ENCODE measurements at regions not wholly inside any gene's neighbourhood (a gene's known extent, or its start where the extent isn't known, plus 50 kb on each side); places are given as distances from the start of the nearest gene placed in this dataset.

DNA sequence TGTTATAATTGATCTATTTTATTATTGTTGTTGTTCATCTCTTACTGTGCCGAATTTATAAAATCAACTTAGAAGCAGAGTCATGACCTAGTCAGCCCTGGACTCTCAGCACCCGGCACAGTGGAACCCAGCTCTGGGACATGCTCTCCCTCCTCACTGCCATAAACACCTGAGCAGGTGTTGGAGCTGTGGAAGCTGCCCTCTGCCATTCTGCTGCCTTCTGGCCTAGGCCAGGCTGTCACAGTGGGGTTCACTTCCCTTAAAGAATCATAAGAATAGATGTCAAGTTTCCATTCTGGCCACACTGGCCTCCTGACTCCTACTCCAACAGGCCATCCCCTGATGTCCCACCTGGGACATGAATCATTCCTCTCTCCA lies 192.2 kb downstream of the ZFP36L2 start:
- Histone ChIP-seq H3K27me3 (ENCODE audit: insufficient read depth, low read length) (no peaks in the 10 kb centered on the region), H4K20me1 (ENCODE audit: insufficient read depth) (no peaks in the 10 kb centered on the region), H3K9me3 (ENCODE audit: control insufficient read depth in 1 of 2, insufficient read depth in 1 of 2, low read depth in 1 of 2, low read length in 2 of 2) (no peaks in the 10 kb centered on the region), H3K4me3 (replicated peaks in 1 of 2; ENCODE audit: low read depth in 1 of 2, low read length in 2 of 2) (no peak overlapping the region), H3K9ac (ENCODE audit: low read length) (no peak overlapping the region), H3K9me2 (ENCODE audit: insufficient read depth) (no peaks in the 10 kb centered on the region), H2AFZ (ENCODE audit: low read depth, low read length, poor library complexity, severe bottlenecking) (no peak overlapping the region), H3K27ac (ENCODE audit: low read depth, low read length) (no peak overlapping the region), H3K4me2 (ENCODE audit: low read length) (no peak overlapping the region), H3K79me2 (ENCODE audit: insufficient read depth, low read length) (no peaks in the 10 kb centered on the region), H3K4me1 (ENCODE audit: control insufficient read depth in 1 of 2, insufficient read depth in 2 of 2, low read length in 2 of 2) (no peaks in the 10 kb centered on the region), H3K36me3 (ENCODE audit: control insufficient read depth in 1 of 2, insufficient read depth in 2 of 2, low read length in 2 of 2) (no peaks in the 10 kb centered on the region)
- intact Hi-C loops (cut with micrococcal nuclease) = no loop called here
- TF ChIP-seq EZH2phosphoT487 (IDR thresholded peaks at IDR 0.05; ENCODE audit: borderline replicate concordance) = no peak
- TF ChIP-seq, protein P1, sequence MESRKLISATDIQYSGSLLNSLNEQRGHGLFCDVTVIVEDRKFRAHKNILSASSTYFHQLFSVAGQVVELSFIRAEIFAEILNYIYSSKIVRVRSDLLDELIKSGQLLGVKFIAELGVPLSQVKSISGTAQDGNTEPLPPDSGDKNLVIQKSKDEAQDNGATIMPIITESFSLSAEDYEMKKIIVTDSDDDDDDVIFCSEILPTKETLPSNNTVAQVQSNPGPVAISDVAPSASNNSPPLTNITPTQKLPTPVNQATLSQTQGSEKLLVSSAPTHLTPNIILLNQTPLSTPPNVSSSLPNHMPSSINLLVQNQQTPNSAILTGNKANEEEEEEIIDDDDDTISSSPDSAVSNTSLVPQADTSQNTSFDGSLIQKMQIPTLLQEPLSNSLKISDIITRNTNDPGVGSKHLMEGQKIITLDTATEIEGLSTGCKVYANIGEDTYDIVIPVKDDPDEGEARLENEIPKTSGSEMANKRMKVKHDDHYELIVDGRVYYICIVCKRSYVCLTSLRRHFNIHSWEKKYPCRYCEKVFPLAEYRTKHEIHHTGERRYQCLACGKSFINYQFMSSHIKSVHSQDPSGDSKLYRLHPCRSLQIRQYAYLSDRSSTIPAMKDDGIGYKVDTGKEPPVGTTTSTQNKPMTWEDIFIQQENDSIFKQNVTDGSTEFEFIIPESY (IDR thresholded peaks at IDR 0.05; ENCODE audit: extremely low read depth, insufficient replicate concordance, low read length) = no peak
- TF ChIP-seq, protein P2, sequence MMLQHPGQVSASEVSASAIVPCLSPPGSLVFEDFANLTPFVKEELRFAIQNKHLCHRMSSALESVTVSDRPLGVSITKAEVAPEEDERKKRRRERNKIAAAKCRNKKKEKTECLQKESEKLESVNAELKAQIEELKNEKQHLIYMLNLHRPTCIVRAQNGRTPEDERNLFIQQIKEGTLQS (IDR thresholded peaks at IDR 0.05) = no peak
- TF ChIP-seq SIN3A (IDR thresholded peaks at IDR 0.05; ENCODE audit: low read depth) = no peak
- no peak for TF ChIP-seq EGR1 (IDR thresholded peaks at IDR 0.05; ENCODE audit: low read depth)
- TF ChIP-seq POLR2AphosphoS5 (IDR thresholded peaks at IDR 0.05; ENCODE audit: low read depth, low read length) = no peak
- no peak for TF ChIP-seq TCF7L2 (IDR thresholded peaks at IDR 0.05; ENCODE audit: borderline replicate concordance, extremely low read depth, insufficient read depth, insufficient read length)
- TF ChIP-seq POLR2A (IDR thresholded peaks at IDR 0.05; ENCODE audit: borderline replicate concordance, extremely low read depth, insufficient read depth, insufficient read length) = no peak
- no peak for TF ChIP-seq SRF (IDR thresholded peaks at IDR 0.05; ENCODE audit: low read depth)
- TF ChIP-seq RAD21 (IDR thresholded peaks at IDR 0.05; ENCODE audit: low read depth) = no peak
- TF ChIP-seq, protein P3, sequence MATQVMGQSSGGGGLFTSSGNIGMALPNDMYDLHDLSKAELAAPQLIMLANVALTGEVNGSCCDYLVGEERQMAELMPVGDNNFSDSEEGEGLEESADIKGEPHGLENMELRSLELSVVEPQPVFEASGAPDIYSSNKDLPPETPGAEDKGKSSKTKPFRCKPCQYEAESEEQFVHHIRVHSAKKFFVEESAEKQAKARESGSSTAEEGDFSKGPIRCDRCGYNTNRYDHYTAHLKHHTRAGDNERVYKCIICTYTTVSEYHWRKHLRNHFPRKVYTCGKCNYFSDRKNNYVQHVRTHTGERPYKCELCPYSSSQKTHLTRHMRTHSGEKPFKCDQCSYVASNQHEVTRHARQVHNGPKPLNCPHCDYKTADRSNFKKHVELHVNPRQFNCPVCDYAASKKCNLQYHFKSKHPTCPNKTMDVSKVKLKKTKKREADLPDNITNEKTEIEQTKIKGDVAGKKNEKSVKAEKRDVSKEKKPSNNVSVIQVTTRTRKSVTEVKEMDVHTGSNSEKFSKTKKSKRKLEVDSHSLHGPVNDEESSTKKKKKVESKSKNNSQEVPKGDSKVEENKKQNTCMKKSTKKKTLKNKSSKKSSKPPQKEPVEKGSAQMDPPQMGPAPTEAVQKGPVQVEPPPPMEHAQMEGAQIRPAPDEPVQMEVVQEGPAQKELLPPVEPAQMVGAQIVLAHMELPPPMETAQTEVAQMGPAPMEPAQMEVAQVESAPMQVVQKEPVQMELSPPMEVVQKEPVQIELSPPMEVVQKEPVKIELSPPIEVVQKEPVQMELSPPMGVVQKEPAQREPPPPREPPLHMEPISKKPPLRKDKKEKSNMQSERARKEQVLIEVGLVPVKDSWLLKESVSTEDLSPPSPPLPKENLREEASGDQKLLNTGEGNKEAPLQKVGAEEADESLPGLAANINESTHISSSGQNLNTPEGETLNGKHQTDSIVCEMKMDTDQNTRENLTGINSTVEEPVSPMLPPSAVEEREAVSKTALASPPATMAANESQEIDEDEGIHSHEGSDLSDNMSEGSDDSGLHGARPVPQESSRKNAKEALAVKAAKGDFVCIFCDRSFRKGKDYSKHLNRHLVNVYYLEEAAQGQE (IDR thresholded peaks at IDR 0.05; ENCODE audit: low read depth) = no peak
- TF ChIP-seq EZH2 (IDR thresholded peaks at IDR 0.05) = no peak
- no peak for TF ChIP-seq YY1 (IDR thresholded peaks at IDR 0.05; ENCODE audit: extremely low read depth, insufficient replicate concordance, low read depth, low read length)
- no peak for TF ChIP-seq ELF1 (IDR thresholded peaks at IDR 0.05; ENCODE audit: borderline replicate concordance, low read depth)
- TF ChIP-seq SP1 (IDR thresholded peaks at IDR 0.05; ENCODE audit: low read depth) = no peak
- DNase-seq (ENCODE audit: low read depth, low spot score) (no peak), ATAC-seq (no peak)
- ChIA-PET POLR2A (no interaction called here), CTCF (no interaction called here), RAD21 (ENCODE audit: low non-redundant PET in 1 of 2, low total read pairs in 2 of 2, uncharacterized antibody in 2 of 2, unreplicated experiment in 2 of 2) (no interaction called here)
- no TSS peak for BruUV-seq (replicated peaks)
